ENCODE measurements at regions not wholly inside any gene's neighbourhood (a gene's known extent, or its start where the extent isn't known, plus 50 kb on each side); places are given as distances from the start of the nearest gene placed in this dataset.

DNA sequence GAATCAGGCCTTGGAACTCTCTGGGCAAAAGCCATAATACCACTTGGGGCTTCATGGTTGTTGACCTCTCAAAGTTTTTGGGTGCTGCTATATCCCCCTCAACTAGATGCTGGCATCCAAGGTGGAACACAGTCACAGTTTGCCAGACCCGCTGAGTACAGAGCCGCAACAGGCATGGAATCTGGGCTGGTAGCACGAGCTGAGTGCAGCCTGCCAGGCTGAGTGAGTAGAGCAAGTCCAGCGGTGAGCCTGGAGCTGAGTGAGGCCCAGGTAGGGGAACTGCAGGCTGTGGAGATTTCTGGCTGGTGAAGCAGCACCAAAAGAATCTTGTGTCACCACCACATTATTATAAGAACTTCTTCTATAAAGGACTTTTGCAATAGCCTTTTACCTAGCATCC, 192.6 kb downstream of the PCDH17 start:
- TF ChIP-seq, protein P1, sequence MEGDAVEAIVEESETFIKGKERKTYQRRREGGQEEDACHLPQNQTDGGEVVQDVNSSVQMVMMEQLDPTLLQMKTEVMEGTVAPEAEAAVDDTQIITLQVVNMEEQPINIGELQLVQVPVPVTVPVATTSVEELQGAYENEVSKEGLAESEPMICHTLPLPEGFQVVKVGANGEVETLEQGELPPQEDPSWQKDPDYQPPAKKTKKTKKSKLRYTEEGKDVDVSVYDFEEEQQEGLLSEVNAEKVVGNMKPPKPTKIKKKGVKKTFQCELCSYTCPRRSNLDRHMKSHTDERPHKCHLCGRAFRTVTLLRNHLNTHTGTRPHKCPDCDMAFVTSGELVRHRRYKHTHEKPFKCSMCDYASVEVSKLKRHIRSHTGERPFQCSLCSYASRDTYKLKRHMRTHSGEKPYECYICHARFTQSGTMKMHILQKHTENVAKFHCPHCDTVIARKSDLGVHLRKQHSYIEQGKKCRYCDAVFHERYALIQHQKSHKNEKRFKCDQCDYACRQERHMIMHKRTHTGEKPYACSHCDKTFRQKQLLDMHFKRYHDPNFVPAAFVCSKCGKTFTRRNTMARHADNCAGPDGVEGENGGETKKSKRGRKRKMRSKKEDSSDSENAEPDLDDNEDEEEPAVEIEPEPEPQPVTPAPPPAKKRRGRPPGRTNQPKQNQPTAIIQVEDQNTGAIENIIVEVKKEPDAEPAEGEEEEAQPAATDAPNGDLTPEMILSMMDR (IDR thresholded peaks at IDR 0.05) = no peak
- no peak for TF ChIP-seq POLR2A (IDR thresholded peaks at IDR 0.05)
